Suprapubic skin (tissue), 3 donors: ENCODE measurements at regions not wholly inside any gene's neighbourhood (a gene's known extent, or its start where the extent isn't known, plus 50 kb on each side); places are given as distances from the start of the nearest gene placed in this dataset.

Experiments
- CTCF ChIP-seq, 2 donors: fragments of 200-600 bp in 1 of 2; fragments of 450-650 bp in 1 of 2; sonication (generic) in 1 of 2; IDR thresholded peaks; one replicate each; pipeline ENCODE4 v1.5.1; 2016 to 2019; ENCODE audit warnings: antibody characterized with exemption in 2 of 2, mild to moderate bottlenecking in 1 of 2, moderate library complexity in 1 of 2
- POLR2A ChIP-seq, 2 donors: fragments of 450-650 bp; IDR thresholded peaks; one replicate each; pipeline ENCODE4 v1.6.1; 2017; ENCODE audit warnings: antibody characterized with exemption in 2 of 2, mild to moderate bottlenecking in 2 of 2, moderate library complexity in 2 of 2

- no peak for TF ChIP-seq CTCF (IDR thresholded peaks at IDR 0.05)
- no peak for TF ChIP-seq POLR2A (IDR thresholded peaks at IDR 0.05)
These were observed 102.6 kb upstream of the PRKX start for GRCh38 chrX:3815896-3816664.
